H1 (cell line): ENCODE measurements at regions not wholly inside any gene's neighbourhood (a gene's known extent, or its start where the extent isn't known, plus 50 kb on each side); places are given as distances from the start of the nearest gene placed in this dataset.

Experiments used
- CTCF ChIA-PET: fragments of 300-600 bp; sonication (Branson Sonifier 250); formaldehyde crosslinking; loops from one replicate; lab custom pipeline; 2021; ENCODE audit not compliant: partially characterized antibody; lab: Charles Lee
- POLR2A ChIA-PET: fragments of 300-600 bp; sonication (Branson Sonifier 250); formaldehyde crosslinking; loops from one replicate; lab custom pipeline; 2021; ENCODE audit warnings: inconsistent platforms; ENCODE audit not compliant: partially characterized antibody; lab: Charles Lee
- DNase-seq, 2 experiments: peaks; one replicate each; pipeline versions ENCODE4 v3.0.0 to v3.0.0-alpha.2; 2010 to 2022; ENCODE audit warnings: low spot score in 2 of 2, low read depth in 1 of 2, mixed read lengths in 1 of 2
- FAIRE-seq: peaks from 2 replicates; lab custom pipeline; 2011; peaks lifted over from hg19 to GRCh38; lab: Jason Lieb, UNC
- H2AFZ ChIP-seq: 2 replicates; pipeline ENCODE4 v1.8.1; 2012; ENCODE audit warnings: low read length, inconsistent platforms
- H2AK5ac ChIP-seq: 2 replicates; pipeline ENCODE4 v1.6.1; 2013; ENCODE audit warnings: low read depth, low read length
- H2BK120ac ChIP-seq: replicated peaks from 2 replicates; pipeline ENCODE3; 2013; ENCODE audit warnings: low read depth, low read length, inconsistent platforms
- H2BK12ac ChIP-seq: 2 replicates; pipeline ENCODE4 v1.6.1; 2013; ENCODE audit warnings: low read depth, low read length
- H2BK15ac ChIP-seq: 2 replicates; pipeline ENCODE4 v1.6.1; 2013; ENCODE audit warnings: low read length
- H2BK20ac ChIP-seq: 2 replicates; pipeline ENCODE4 v1.6.1; 2013; ENCODE audit warnings: low read length
- H2BK5ac ChIP-seq: 2 replicates; pipeline ENCODE4 v1.6.1; 2013; ENCODE audit warnings: low read depth, low read length
- H3K14ac ChIP-seq: 2 replicates; pipeline ENCODE4 v1.6.1; 2013; ENCODE audit warnings: inconsistent platforms; ENCODE audit not compliant: insufficient read length
- H3K18ac ChIP-seq: 2 replicates; pipeline ENCODE4 v1.6.1; 2013; ENCODE audit warnings: low read length; ENCODE audit errors: extremely low read depth
- H3K23ac ChIP-seq: 2 replicates; pipeline ENCODE4 v1.6.1; 2013; ENCODE audit warnings: inconsistent platforms; ENCODE audit not compliant: insufficient read length
- H3K23me2 ChIP-seq: 2 replicates; pipeline ENCODE4 v1.6.1; 2013; ENCODE audit warnings: low read depth, low read length
- H3K27ac ChIP-seq: 2 replicates; pipeline ENCODE4 v1.6.1; 2011; ENCODE audit warnings: low read depth, low read length, inconsistent platforms
- H3K27me3 ChIP-seq, 4 experiments: replicated peaks in 1 of 4; 1 replicate in 1 of 4; 2 replicates in 3 of 4; pipeline versions ENCODE4 v1.6.1 to v1.8.1; 2011 to 2013; ENCODE audit warnings: low read length in 3 of 4, mild to moderate bottlenecking in 3 of 4, inconsistent platforms in 2 of 4, mixed read lengths in 2 of 4, moderate library complexity in 1 of 4; ENCODE audit not compliant: control insufficient read depth in 3 of 4, insufficient read depth in 3 of 4; ENCODE audit errors: extremely low read depth in 1 of 4
- H3K36me3 ChIP-seq, 4 experiments: 2 replicates each; pipeline versions ENCODE4 v1.6.1 to v1.8.1; 2011 to 2013; ENCODE audit warnings: mild to moderate bottlenecking in 4 of 4, low read length in 3 of 4, moderate library complexity in 2 of 4, control low read depth in 1 of 4, inconsistent platforms in 1 of 4; ENCODE audit not compliant: insufficient read depth in 4 of 4, control insufficient read depth in 2 of 4
- H3K4ac ChIP-seq: replicated peaks from 2 replicates; pipeline ENCODE3; 2013; ENCODE audit warnings: low read length, low read depth, mixed read lengths, inconsistent platforms; ENCODE audit not compliant: insufficient read length
- H3K4me1 ChIP-seq, 4 experiments: replicated peaks in 1 of 4; 1 replicate in 1 of 4; 2 replicates in 3 of 4; pipeline versions ENCODE4 v1.6.1 to v1.8.1; 2011 to 2013; ENCODE audit warnings: low read length in 3 of 4, inconsistent platforms in 2 of 4, mixed read lengths in 1 of 4; ENCODE audit not compliant: insufficient read depth in 4 of 4, control insufficient read depth in 3 of 4
- H3K4me2 ChIP-seq, 2 experiments: 2 replicates each; pipeline versions ENCODE4 v1.6.1 to v1.8.1; 2011 to 2013; ENCODE audit warnings: low read depth in 2 of 2, low read length in 2 of 2, control low read depth in 1 of 2, inconsistent platforms in 1 of 2, mild to moderate bottlenecking in 1 of 2; ENCODE audit not compliant: insufficient read depth in 1 of 2
- H3K4me3 ChIP-seq, 4 experiments: fragments of 200-600, 300-600 bp in 1 of 4; sonication (generic), shearing (Covaris generic), sonication (Bioruptor Twin) in 1 of 4; 2 replicates each; pipeline versions ENCODE4 v1.5.1 to v1.8.1; 2011 to 2016; ENCODE audit warnings: low read length in 4 of 4, low read depth in 3 of 4, control low read depth in 2 of 4, inconsistent platforms in 2 of 4, mild to moderate bottlenecking in 2 of 4, mixed read lengths in 1 of 4, moderate library complexity in 1 of 4; ENCODE audit not compliant: insufficient read depth in 2 of 4; ENCODE audit errors: extremely low read depth in 1 of 4
- H3K56ac ChIP-seq: replicated peaks from 2 replicates; pipeline ENCODE3; 2013; ENCODE audit warnings: low read depth, mild to moderate bottlenecking, mixed read lengths, low read length, inconsistent platforms; ENCODE audit not compliant: insufficient read length
- H3K79me1 ChIP-seq: 2 replicates; pipeline ENCODE4 v1.6.1; 2013; ENCODE audit warnings: low read depth, low read length, control low read depth
- H3K79me2 ChIP-seq, 2 experiments: 2 replicates each; pipeline versions ENCODE4 v1.6.1 to v1.8.1; 2012 to 2013; ENCODE audit warnings: low read length in 2 of 2, mild to moderate bottlenecking in 2 of 2, inconsistent platforms in 1 of 2; ENCODE audit not compliant: insufficient read depth in 2 of 2, control insufficient read depth in 1 of 2
- H3K9ac ChIP-seq, 4 experiments: replicated peaks in 1 of 4; 1 replicate in 1 of 4; 2 replicates in 3 of 4; pipeline versions ENCODE4 v1.6.1 to v1.8.1; 2011 to 2013; ENCODE audit warnings: low read depth in 3 of 4, low read length in 3 of 4, control low read depth in 2 of 4, mild to moderate bottlenecking in 2 of 4, moderate library complexity in 2 of 4, inconsistent platforms in 1 of 4; ENCODE audit errors: extremely low read depth in 1 of 4
- H3K9me3 ChIP-seq, 2 experiments: 2 replicates each; pipeline versions ENCODE4 v1.6.1 to v1.8.1; 2012 to 2013; ENCODE audit warnings: mild to moderate bottlenecking in 2 of 2, moderate library complexity in 2 of 2, control low read depth in 1 of 2, inconsistent platforms in 1 of 2, low read depth in 1 of 2, low read length in 1 of 2, mixed read lengths in 1 of 2; ENCODE audit not compliant: insufficient read depth in 2 of 2
- H4K20me1 ChIP-seq, 2 experiments: replicated peaks in 1 of 2; 2 replicates each; pipeline versions ENCODE3 to v1.8.1; 2011 to 2013; ENCODE audit warnings: inconsistent platforms in 2 of 2, low read length in 2 of 2, mild to moderate bottlenecking in 1 of 2; ENCODE audit not compliant: insufficient read depth in 2 of 2, control insufficient read depth in 1 of 2
- H4K5ac ChIP-seq: 2 replicates; pipeline ENCODE4 v1.6.1; 2013; ENCODE audit warnings: low read length, low read depth, mixed read lengths, inconsistent platforms; ENCODE audit not compliant: insufficient read length
- H4K8ac ChIP-seq: 2 replicates; pipeline ENCODE4 v1.8.0; 2013; ENCODE audit warnings: mild to moderate bottlenecking, moderate library complexity, low read length, inconsistent platforms; ENCODE audit not compliant: insufficient read depth; ENCODE audit errors: extremely low read depth
- H4K91ac ChIP-seq: replicated peaks from 2 replicates; pipeline ENCODE3; 2013; ENCODE audit warnings: low read length, mixed read lengths, inconsistent platforms; ENCODE audit not compliant: insufficient read length
- ASH2L ChIP-seq: fragments of 200-600, 300-600 bp; sonication (generic); IDR thresholded peaks from one replicate; pipeline ENCODE4 v1.7.1; 2017; ENCODE audit warnings: low read length
- CBX5 ChIP-seq: fragments of 300-800, 300-1000 bp; sonication (generic); IDR thresholded peaks from 2 replicates; pipeline ENCODE4 v1.7.1; 2016; ENCODE audit warnings: antibody characterized with exemption, low read length, low read depth
- CHD1 ChIP-seq: IDR thresholded peaks from 2 replicates; pipeline ENCODE4 v1.6.1; 2012; ENCODE audit warnings: low read depth, low read length, improper control_type of control experiment
- GTF2F1 ChIP-seq: IDR thresholded peaks from 2 replicates; pipeline ENCODE4 v1.6.1; 2012; ENCODE audit warnings: low read depth, low read length, improper control_type of control experiment, borderline replicate concordance
- KDM1A ChIP-seq: fragments of 200-600, 300-600 bp; sonication (generic); IDR thresholded peaks from 2 replicates; pipeline ENCODE4 v1.7.1; 2016; ENCODE audit warnings: mild to moderate bottlenecking, low read length, borderline replicate concordance
- KDM5A ChIP-seq: fragments of 200-600 bp; IDR thresholded peaks from 2 replicates; pipeline ENCODE4 v1.7.1; 2012; ENCODE audit warnings: mild to moderate bottlenecking, low read length, inconsistent platforms, mixed read lengths
- NANOG ChIP-seq: IDR thresholded peaks from 2 replicates; pipeline ENCODE4 v1.6.1; 2011; ENCODE audit warnings: low read length, low read depth, mild to moderate bottlenecking, inconsistent platforms; ENCODE audit not compliant: insufficient read depth, poor library complexity, severe bottlenecking
- NRF1 ChIP-seq: IDR thresholded peaks from 2 replicates; pipeline ENCODE4 v1.6.1; 2011; ENCODE audit warnings: mild to moderate bottlenecking, low read depth, low read length, improper control_type of control experiment
- POLR2A ChIP-seq, 2 experiments: IDR thresholded peaks; 1 replicate in 1 of 2; 2 replicates in 1 of 2; pipeline ENCODE4 v1.6.1; 2011; ENCODE audit warnings: low read depth in 2 of 2, low read length in 2 of 2, mild to moderate bottlenecking in 2 of 2; ENCODE audit errors: control extremely low read depth in 1 of 2
- POLR2AphosphoS5 ChIP-seq: IDR thresholded peaks from 2 replicates; pipeline ENCODE4 v1.6.1; 2011; ENCODE audit warnings: low read depth, low read length
- RBBP5 ChIP-seq: IDR thresholded peaks from 2 replicates; pipeline ENCODE4 v1.7.1; 2012; ENCODE audit warnings: low read depth, mild to moderate bottlenecking, inconsistent platforms, low read length, moderate library complexity, borderline replicate concordance
- RNF2 ChIP-seq: fragments of 200-900, 300-1000 bp; sonication (generic); IDR thresholded peaks from 2 replicates; pipeline ENCODE4 v1.7.1; 2016; ENCODE audit warnings: borderline replicate concordance, low read depth, mild to moderate bottlenecking, antibody characterized with exemption, low read length; ENCODE audit not compliant: poor library complexity, severe bottlenecking; ENCODE audit errors: missing control alignments
- SIRT6 ChIP-seq: IDR thresholded peaks from one replicate; pipeline ENCODE4 v1.7.1; 2012; ENCODE audit warnings: low read length, inconsistent platforms
- SP1 ChIP-seq: IDR thresholded peaks from 2 replicates; pipeline ENCODE4 v1.6.1; 2011; ENCODE audit warnings: low read depth, low read length
- WGBS, 2 experiments: shearing (Covaris generic) in 1 of 2; methylation state at CpG; one replicate each; pipeline versions ENCODE4 v1.1.6 to v1.1.7; 2013 to 2015; ENCODE audit warnings: low lambda C conversion rate in 2 of 2, mixed read lengths in 2 of 2, inconsistent platforms in 1 of 2, low coverage in 1 of 2, missing lambda C conversion rate in 1 of 2; ENCODE audit not compliant: insufficient replicate concordance in 2 of 2, insufficient coverage in 1 of 2, insufficient read length in 1 of 2; ENCODE audit errors: extremely low coverage in 1 of 2, missing lambda C conversion rate in 1 of 2; 5-methylcytosine and 5-hydroxymethylcytosine counted together

DNA sequence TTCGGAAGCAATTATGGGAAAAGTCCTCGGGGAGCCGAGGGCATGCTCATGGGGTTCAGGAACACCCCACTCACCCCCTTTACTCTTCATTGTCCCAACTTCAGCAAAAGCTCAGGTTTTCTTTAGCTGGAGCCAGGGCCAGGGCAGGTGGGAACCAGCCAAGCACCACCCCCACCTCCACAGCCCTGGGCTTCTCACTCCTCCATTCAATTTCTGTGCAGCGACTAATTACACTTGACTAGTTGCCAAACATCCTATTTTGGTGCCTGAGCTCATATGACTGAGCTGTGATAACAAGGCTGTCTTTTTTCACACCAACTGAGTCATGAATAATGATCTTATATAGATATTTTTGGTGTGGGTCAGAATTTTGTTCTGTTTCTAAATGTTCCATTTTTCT lies 257.2 kb upstream of the AJAP1 start:
- H3K4me2 ChIP-seq: no peak overlapping the region
- H4K8ac ChIP-seq: no peak overlapping the region; the same call in 1 of the 2 replicates
- H3K79me1 ChIP-seq: no peaks in the 10 kb centered on the region
- ChIA-PET POLR2A (no interaction called here), CTCF (no interaction called here)
- no peak overlapping the region for H3K9ac ChIP-seq
- H2BK15ac ChIP-seq: no peak overlapping the region
- H3K23ac ChIP-seq: no peak overlapping the region
- no peak overlapping the region for H3K4ac ChIP-seq
- no peak overlapping the region for H3K4me3 ChIP-seq
- no peak overlapping the region for H4K5ac ChIP-seq
- no peak overlapping the region for H3K14ac ChIP-seq
- H3K27me3 ChIP-seq: no peaks in the 10 kb centered on the region
- H2BK20ac ChIP-seq: no peak overlapping the region
- FAIRE-seq (no peak), DNase-seq (no peak)
- H3K36me3 ChIP-seq: no peaks in the 10 kb centered on the region
- 87% methylated on average over 4 of the region's 4 CpGs; no CpG with 5 or more reads in 1 of the 2 experiments for WGBS, 2 experiments
- no peak overlapping the region for H2AK5ac ChIP-seq
- peaks cover 2% of the 10 kb centered on the region; the same call in 1 of the 2 replicates for H3K23me2 ChIP-seq
- no peak overlapping the region for H3K56ac ChIP-seq
- H3K9me3 ChIP-seq: peaks cover 21 to 58% of the 10 kb centered on the region in 2 experiments
- H2BK120ac ChIP-seq: no peak overlapping the region
- no peak overlapping the region for H4K91ac ChIP-seq
- no peaks in the 10 kb centered on the region for H4K20me1 ChIP-seq
- no peak overlapping the region for H3K18ac ChIP-seq
- no peak overlapping the region for H2BK12ac ChIP-seq
- no peaks in the 10 kb centered on the region for H3K79me2 ChIP-seq
- no peak overlapping the region for H3K27ac ChIP-seq
- peak overlapping the region; percentile 32; the same call in 1 of the 2 replicates for H2AFZ ChIP-seq
- H3K4me1 ChIP-seq: no peaks in the 10 kb centered on the region
- H2BK5ac ChIP-seq: no peak overlapping the region
- no peak for TF ChIP-seq KDM1A
- TF ChIP-seq ASH2L: no peak
- no peak for TF ChIP-seq NRF1
- no peak for TF ChIP-seq NANOG
- TF ChIP-seq SIRT6: no peak
- TF ChIP-seq POLR2A (IDR thresholded peaks at IDR 0.05; ENCODE audit: control extremely low read depth in 1 of 2, low read depth in 2 of 2, low read length in 2 of 2): no peak
- TF ChIP-seq GTF2F1: no peak
- no peak for TF ChIP-seq KDM5A
- no peak for TF ChIP-seq RNF2
- no peak for TF ChIP-seq CHD1
- TF ChIP-seq POLR2AphosphoS5: no peak
- no peak for TF ChIP-seq RBBP5
- no peak for TF ChIP-seq CBX5
- TF ChIP-seq SP1: no peak
